ENCODE measurements at regions not wholly inside any gene's neighbourhood (a gene's known extent, or its start where the extent isn't known, plus 50 kb on each side); places are given as distances from the start of the nearest gene placed in this dataset.

- TF ChIP-seq REST (IDR thresholded peaks at IDR 0.05; ENCODE audit: unreplicated experiment) = no peak
Observed at GRCh38 chr22:48686694-48687302, 1140.9 kb downstream of the BRD1 start (continued).

GRCh38 chr22:48685767-48686166, 1141.9 kb downstream of the BRD1 start:
- no peaks in the 10 kb centered on the region; the same call in 2 of the 3 replicates for H3K36me3 Mint-ChIP-seq (ENCODE audit: low read depth)
- H3K27ac Mint-ChIP-seq = no peak overlapping the region
- peaks cover 7% of the 10 kb centered on the region for H3K9me3 Mint-ChIP-seq
- Histone ChIP-seq H3K36me3 (ENCODE audit: insufficient read depth) (0 out of 2 replicates have a peak, but pooled peaks cover 12% of the 10 kb centered on the region), H3K27ac (ENCODE audit: low read depth) (no peak overlapping the region), H3F3A (replicated peaks; ENCODE audit: low read depth) (no peaks in the 10 kb centered on the region), H3K4me2 (no peak overlapping the region), H3K79me2 (replicated peaks; ENCODE audit: insufficient read depth) (no peaks in the 10 kb centered on the region), H2AFZ (no peak overlapping the region), H4K20me1 (replicated peaks; ENCODE audit: insufficient read depth) (no peaks in the 10 kb centered on the region), H3K9me2 (ENCODE audit: insufficient read depth) (no peaks in the 10 kb centered on the region), H3K27me3 (ENCODE audit: insufficient read depth) (no peaks in the 10 kb centered on the region), H3K4me1 (ENCODE audit: insufficient read depth) (no peaks in the 10 kb centered on the region), H3K4me3 (no peak overlapping the region)
- peaks cover 3% of the 10 kb centered on the region for H3K27me3 Mint-ChIP-seq (ENCODE audit: insufficient read depth, low read depth, poor library complexity)
- H3K4me1 Mint-ChIP-seq = peaks cover 10% of the 10 kb centered on the region
- DNase-seq (ENCODE audit: low spot score) = no peak
- H3K4me3 Mint-ChIP-seq = no peak overlapping the region
- no peak for ATAC-seq
- no peak for TF ChIP-seq ETS1 (IDR thresholded peaks at IDR 0.05)
- no peak for TF ChIP-seq POLR2AphosphoS5 (IDR thresholded peaks at IDR 0.05; ENCODE audit: low read depth)
- no peak for TF ChIP-seq JUNB (IDR thresholded peaks at IDR 0.05; ENCODE audit: unreplicated experiment)
- TF ChIP-seq STAT1 (IDR thresholded peaks at IDR 0.05; ENCODE audit: unreplicated experiment) = no peak
- no peak for TF ChIP-seq EZH2phosphoT487 (IDR thresholded peaks at IDR 0.05; ENCODE audit: unreplicated experiment)
- no peak for TF ChIP-seq REST (IDR thresholded peaks at IDR 0.05; ENCODE audit: unreplicated experiment)
- TF ChIP-seq ZNF114 (CRISPR knock-in tag; IDR thresholded peaks at IDR 0.05) = no peak
- no peak for TF ChIP-seq ZNF462 (CRISPR knock-in tag; IDR thresholded peaks at IDR 0.05)
- no peak for TF ChIP-seq NANOG (IDR thresholded peaks at IDR 0.05; ENCODE audit: borderline replicate concordance)
- TF ChIP-seq EZH2 (IDR thresholded peaks at IDR 0.05; ENCODE audit: low read depth, unreplicated experiment) = no peak
- no peak for TF ChIP-seq ZNF331 (CRISPR knock-in tag; IDR thresholded peaks at IDR 0.05; ENCODE audit: low read depth)

Data from GM23338 (cell line).